ENCODE measurements at regions not wholly inside any gene's neighbourhood (a gene's known extent, or its start where the extent isn't known, plus 50 kb on each side); places are given as distances from the start of the nearest gene placed in this dataset.

DNA sequence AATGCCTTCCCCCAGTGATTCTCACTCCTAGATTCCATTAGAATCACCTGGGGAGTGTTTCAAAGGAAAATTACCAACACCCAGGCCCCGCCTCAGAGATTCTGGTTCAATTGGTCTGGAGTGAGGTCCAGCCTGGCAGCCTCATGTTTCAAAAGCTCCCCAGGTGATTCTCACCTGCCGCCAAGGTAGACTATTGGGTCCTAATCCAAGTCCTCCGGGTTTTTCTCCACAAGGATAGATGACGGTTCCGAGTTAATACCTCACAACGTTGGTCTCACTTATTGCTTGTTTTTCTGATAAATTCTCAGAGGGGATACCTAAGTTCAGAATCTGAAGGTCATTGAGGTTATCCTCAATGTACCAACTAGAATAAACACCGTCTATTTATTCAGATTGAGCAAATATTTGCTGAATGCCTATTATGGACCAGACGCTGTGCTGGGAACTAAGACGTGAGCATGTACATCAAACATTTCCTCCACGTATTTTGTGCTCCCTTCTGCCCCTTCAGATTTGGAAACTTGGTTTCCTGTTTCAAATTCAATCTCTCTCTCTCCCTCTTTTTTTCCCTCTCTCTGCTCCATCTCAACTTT is 97.5 kb downstream of the SEC16B start:
- TF ChIP-seq, protein P1, sequence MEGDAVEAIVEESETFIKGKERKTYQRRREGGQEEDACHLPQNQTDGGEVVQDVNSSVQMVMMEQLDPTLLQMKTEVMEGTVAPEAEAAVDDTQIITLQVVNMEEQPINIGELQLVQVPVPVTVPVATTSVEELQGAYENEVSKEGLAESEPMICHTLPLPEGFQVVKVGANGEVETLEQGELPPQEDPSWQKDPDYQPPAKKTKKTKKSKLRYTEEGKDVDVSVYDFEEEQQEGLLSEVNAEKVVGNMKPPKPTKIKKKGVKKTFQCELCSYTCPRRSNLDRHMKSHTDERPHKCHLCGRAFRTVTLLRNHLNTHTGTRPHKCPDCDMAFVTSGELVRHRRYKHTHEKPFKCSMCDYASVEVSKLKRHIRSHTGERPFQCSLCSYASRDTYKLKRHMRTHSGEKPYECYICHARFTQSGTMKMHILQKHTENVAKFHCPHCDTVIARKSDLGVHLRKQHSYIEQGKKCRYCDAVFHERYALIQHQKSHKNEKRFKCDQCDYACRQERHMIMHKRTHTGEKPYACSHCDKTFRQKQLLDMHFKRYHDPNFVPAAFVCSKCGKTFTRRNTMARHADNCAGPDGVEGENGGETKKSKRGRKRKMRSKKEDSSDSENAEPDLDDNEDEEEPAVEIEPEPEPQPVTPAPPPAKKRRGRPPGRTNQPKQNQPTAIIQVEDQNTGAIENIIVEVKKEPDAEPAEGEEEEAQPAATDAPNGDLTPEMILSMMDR (conservative IDR thresholded peaks at IDR 0.05 in 1 of 2, IDR thresholded peaks at IDR 0.05 in 1 of 2; ENCODE audit: low read depth in 1 of 2, low read length in 2 of 2) = no peak
- TF ChIP-seq EZH2 (IDR thresholded peaks at IDR 0.05; ENCODE audit: low read length, missing control alignments) = no peak
